Loucy (cell line): ENCODE measurements at regions not wholly inside any gene's neighbourhood (a gene's known extent, or its start where the extent isn't known, plus 50 kb on each side); places are given as distances from the start of the nearest gene placed in this dataset.

Experiments
- H2AFZ ChIP-seq: fragments of 200-600 bp; sonication (generic); 2 replicates; pipeline ENCODE4 v1.6.0; 2016; ENCODE audit warnings: antibody characterized with exemption, mild to moderate bottlenecking, low read length, moderate library complexity
- H3F3A ChIP-seq: fragments of 200-600 bp; 2 replicates; pipeline ENCODE4 v1.6.0; 2016; ENCODE audit warnings: antibody characterized with exemption, low read depth, mild to moderate bottlenecking
- H3K27me3 ChIP-seq: fragments of 200-600 bp; sonication (generic); 2 replicates; pipeline ENCODE4 v1.6.1; 2014; ENCODE audit warnings: low read length, mild to moderate bottlenecking; ENCODE audit not compliant: insufficient read depth, poor library complexity, severe bottlenecking
- H3K36me3 ChIP-seq: fragments of 200-600 bp; sonication (generic); 2 replicates; pipeline ENCODE4 v1.6.1; 2016; ENCODE audit warnings: low read length; ENCODE audit not compliant: insufficient read depth
- H3K4me1 ChIP-seq: fragments of 200-600 bp; sonication (generic); 2 replicates; pipeline ENCODE4 v1.5.1; 2014; ENCODE audit warnings: low read length, mild to moderate bottlenecking; ENCODE audit not compliant: insufficient read depth, poor library complexity, severe bottlenecking
- H3K4me2 ChIP-seq: fragments of 200-600 bp; sonication (generic); 2 replicates; pipeline ENCODE4 v1.6.0; 2014; ENCODE audit warnings: antibody characterized with exemption, low read length, low read depth, mild to moderate bottlenecking; ENCODE audit not compliant: poor library complexity, severe bottlenecking
- H3K4me3 ChIP-seq: fragments of 200-600 bp; sonication (generic); 2 replicates; pipeline ENCODE4 v1.5.1; 2014; ENCODE audit warnings: low read length, mild to moderate bottlenecking, mixed read lengths; ENCODE audit not compliant: poor library complexity, severe bottlenecking
- H3K79me2 ChIP-seq: fragments of 200-600 bp; sonication (generic); 2 replicates; pipeline ENCODE4 v1.6.1; 2014; ENCODE audit warnings: low read length; ENCODE audit not compliant: insufficient read depth
- H3K9ac ChIP-seq: fragments of 200-600 bp; sonication (generic); 2 replicates; pipeline ENCODE4 v1.6.0; 2014; ENCODE audit warnings: mild to moderate bottlenecking, low read depth, low read length, moderate library complexity; ENCODE audit not compliant: poor library complexity, severe bottlenecking
- H3K9me2 ChIP-seq: fragments of 200-600 bp; sonication (generic); replicated peaks from 2 replicates; pipeline ENCODE4 v1.6.1; 2016; ENCODE audit warnings: low read depth, low read length, mixed read lengths
- H3K9me3 ChIP-seq: fragments of 200-600 bp; sonication (generic); 2 replicates; pipeline ENCODE4 v1.6.1; 2014; ENCODE audit warnings: mild to moderate bottlenecking, antibody characterized with exemption, low read length, low read depth; ENCODE audit not compliant: insufficient read depth
- H4K20me1 ChIP-seq: fragments of 200-600 bp; sonication (generic); 2 replicates; pipeline ENCODE4 v1.6.0; 2014; ENCODE audit warnings: antibody characterized with exemption, low read length, mild to moderate bottlenecking; ENCODE audit not compliant: insufficient read depth, poor library complexity, severe bottlenecking
- EZH2phosphoT487 ChIP-seq: fragments of 200-600 bp; IDR thresholded peaks from 2 replicates; pipeline ENCODE4 v1.6.1; 2018; ENCODE audit warnings: antibody characterized with exemption, mild to moderate bottlenecking, moderate library complexity, borderline replicate concordance
- TF ChIP-seq, protein P1 (sequence below): fragments of 200-600 bp; sonication (generic); conservative IDR thresholded peaks from 2 replicates; pipeline ENCODE4 v1.5.1; 2014; ENCODE audit warnings: mild to moderate bottlenecking, antibody characterized with exemption, low read length

- no peak overlapping the region for H3K4me3 ChIP-seq
Measured at GRCh38 chr6:170053966-170054661, 236.8 kb downstream of the DLL1 start.

GRCh38 chr6:170052991-170053821, 237.7 kb downstream of the DLL1 start:
- H3K27me3 ChIP-seq = no peaks in the 10 kb centered on the region
- H3K9ac ChIP-seq = no peak overlapping the region
- H3K4me1 ChIP-seq = no peaks in the 10 kb centered on the region
- H3K79me2 ChIP-seq = no peaks in the 10 kb centered on the region
- TF ChIP-seq, protein P1, sequence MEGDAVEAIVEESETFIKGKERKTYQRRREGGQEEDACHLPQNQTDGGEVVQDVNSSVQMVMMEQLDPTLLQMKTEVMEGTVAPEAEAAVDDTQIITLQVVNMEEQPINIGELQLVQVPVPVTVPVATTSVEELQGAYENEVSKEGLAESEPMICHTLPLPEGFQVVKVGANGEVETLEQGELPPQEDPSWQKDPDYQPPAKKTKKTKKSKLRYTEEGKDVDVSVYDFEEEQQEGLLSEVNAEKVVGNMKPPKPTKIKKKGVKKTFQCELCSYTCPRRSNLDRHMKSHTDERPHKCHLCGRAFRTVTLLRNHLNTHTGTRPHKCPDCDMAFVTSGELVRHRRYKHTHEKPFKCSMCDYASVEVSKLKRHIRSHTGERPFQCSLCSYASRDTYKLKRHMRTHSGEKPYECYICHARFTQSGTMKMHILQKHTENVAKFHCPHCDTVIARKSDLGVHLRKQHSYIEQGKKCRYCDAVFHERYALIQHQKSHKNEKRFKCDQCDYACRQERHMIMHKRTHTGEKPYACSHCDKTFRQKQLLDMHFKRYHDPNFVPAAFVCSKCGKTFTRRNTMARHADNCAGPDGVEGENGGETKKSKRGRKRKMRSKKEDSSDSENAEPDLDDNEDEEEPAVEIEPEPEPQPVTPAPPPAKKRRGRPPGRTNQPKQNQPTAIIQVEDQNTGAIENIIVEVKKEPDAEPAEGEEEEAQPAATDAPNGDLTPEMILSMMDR = no peak
- no peak for TF ChIP-seq EZH2phosphoT487
- H3K36me3 ChIP-seq = no peaks in the 10 kb centered on the region
- H3K9me3 ChIP-seq = peaks cover 34% of the 10 kb centered on the region; the same call in 1 of the 2 replicates
- H3K9me2 ChIP-seq = no peaks in the 10 kb centered on the region
- no peaks in the 10 kb centered on the region for H4K20me1 ChIP-seq
- no peak overlapping the region for H2AFZ ChIP-seq
- no peaks in the 10 kb centered on the region for H3F3A ChIP-seq
- no peak overlapping the region for H3K4me2 ChIP-seq
- no peak overlapping the region for H3K4me3 ChIP-seq

More at GRCh38 chr6:170053966-170054661, 236.8 kb downstream of the DLL1 start:
- Histone ChIP-seq H3F3A (no peaks in the 10 kb centered on the region), H3K27me3 (no peaks in the 10 kb centered on the region), H3K4me2 (no peak overlapping the region), H4K20me1 (no peaks in the 10 kb centered on the region), H2AFZ (no peak overlapping the region), H3K4me1 (no peaks in the 10 kb centered on the region), H3K36me3 (no peaks in the 10 kb centered on the region), H3K9me3 (peaks cover 29% of the 10 kb centered on the region; the same call in 1 of the 2 replicates), H3K9ac (no peak overlapping the region), H3K79me2 (no peaks in the 10 kb centered on the region), H3K9me2 (no peaks in the 10 kb centered on the region)
- TF ChIP-seq EZH2phosphoT487 = no peak
- TF ChIP-seq, protein P1 = no peak

DNA sequence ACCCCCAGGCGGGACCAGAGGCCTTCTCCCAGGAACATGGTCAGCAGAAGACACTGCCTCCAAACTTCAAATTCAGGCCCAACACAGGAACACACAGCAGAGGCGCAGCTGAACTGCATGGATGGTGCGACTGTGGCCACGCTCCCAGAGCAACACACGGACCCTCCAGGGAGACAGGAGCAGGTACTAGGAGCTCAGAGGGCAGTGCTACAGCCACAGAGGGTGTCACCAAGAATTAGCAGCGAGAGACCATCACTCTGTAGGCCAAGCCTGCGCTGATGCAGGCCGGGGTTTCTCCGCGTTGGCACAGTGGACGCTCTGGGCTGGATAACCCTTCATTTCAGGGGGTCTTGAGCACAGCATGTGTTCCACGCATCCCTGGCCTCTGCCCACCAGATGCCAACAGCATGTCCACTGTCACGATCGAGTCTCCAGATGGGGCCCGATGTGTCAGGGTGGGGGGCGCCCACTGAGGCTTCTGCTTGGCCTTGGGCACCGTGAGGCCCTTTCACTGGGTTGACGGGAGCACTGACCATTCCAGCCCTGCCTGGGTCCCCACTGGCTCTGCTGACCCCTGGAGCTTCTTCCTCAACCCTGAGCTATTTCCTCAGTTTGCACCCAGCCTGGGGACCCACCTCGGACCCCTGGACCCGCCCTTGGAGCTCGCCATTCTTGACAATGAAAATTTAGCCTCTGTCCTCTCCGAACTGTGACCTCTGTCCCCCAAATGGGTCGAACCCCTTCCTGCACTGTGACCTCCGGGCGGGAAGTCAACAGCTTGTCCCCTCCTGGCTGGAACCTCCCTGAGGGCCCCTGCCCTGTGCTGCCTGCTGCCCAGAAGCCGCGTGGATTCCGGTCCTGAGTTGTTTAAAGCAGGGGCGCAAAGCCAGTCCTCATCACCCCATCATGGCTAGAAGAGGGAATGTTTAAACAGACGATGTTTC, 239.4 kb downstream of the DLL1 start:
- TF ChIP-seq, protein P1 = no peak
- TF ChIP-seq EZH2phosphoT487 = no peak
- no peaks in the 10 kb centered on the region for H3F3A ChIP-seq
- no peaks in the 10 kb centered on the region for H3K9me2 ChIP-seq
- no peaks in the 10 kb centered on the region for H3K79me2 ChIP-seq
- H3K4me1 ChIP-seq = no peaks in the 10 kb centered on the region
- H3K9me3 ChIP-seq = peaks cover 34% of the 10 kb centered on the region; the same call in 1 of the 2 replicates
- no peak overlapping the region for H3K4me2 ChIP-seq
- no peaks in the 10 kb centered on the region for H4K20me1 ChIP-seq
- H3K4me3 ChIP-seq = no peak overlapping the region
- no peaks in the 10 kb centered on the region for H3K27me3 ChIP-seq
- no peaks in the 10 kb centered on the region for H3K36me3 ChIP-seq
- H2AFZ ChIP-seq = no peak overlapping the region
- no peak overlapping the region for H3K9ac ChIP-seq
